ENCODE measurements at regions not wholly inside any gene's neighbourhood (a gene's known extent, or its start where the extent isn't known, plus 50 kb on each side); places are given as distances from the start of the nearest gene placed in this dataset.

DNA sequence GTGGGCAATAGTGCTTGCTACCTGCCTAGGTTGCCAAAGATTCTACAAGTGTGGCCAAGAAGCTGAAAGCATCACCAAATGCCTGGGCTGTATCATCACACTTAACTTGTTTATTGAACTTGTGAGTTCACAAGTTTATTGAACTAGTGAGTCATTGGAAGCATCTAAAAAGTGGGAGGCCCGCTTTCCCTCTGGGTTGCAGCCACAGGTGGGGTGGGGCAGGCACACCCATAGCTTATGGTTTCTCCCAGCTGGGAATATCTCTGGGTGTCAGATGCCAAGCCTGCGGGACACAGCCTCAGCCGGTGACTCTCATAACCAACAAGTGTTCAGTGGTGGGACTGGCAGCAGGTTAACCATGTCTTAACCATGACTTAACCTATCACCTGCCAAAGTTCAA, 145.9 kb upstream of the FAM13C start:
- TF ChIP-seq, protein P1, sequence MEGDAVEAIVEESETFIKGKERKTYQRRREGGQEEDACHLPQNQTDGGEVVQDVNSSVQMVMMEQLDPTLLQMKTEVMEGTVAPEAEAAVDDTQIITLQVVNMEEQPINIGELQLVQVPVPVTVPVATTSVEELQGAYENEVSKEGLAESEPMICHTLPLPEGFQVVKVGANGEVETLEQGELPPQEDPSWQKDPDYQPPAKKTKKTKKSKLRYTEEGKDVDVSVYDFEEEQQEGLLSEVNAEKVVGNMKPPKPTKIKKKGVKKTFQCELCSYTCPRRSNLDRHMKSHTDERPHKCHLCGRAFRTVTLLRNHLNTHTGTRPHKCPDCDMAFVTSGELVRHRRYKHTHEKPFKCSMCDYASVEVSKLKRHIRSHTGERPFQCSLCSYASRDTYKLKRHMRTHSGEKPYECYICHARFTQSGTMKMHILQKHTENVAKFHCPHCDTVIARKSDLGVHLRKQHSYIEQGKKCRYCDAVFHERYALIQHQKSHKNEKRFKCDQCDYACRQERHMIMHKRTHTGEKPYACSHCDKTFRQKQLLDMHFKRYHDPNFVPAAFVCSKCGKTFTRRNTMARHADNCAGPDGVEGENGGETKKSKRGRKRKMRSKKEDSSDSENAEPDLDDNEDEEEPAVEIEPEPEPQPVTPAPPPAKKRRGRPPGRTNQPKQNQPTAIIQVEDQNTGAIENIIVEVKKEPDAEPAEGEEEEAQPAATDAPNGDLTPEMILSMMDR (IDR thresholded peaks at IDR 0.05): no peak
- no peak for TF ChIP-seq POLR2A (IDR thresholded peaks at IDR 0.05)

Measured in right lobe of liver (tissue), 4 donors.